Hypothalamus (tissue), 51 donors: ENCODE measurements at regions not wholly inside any gene's neighbourhood (a gene's known extent, or its start where the extent isn't known, plus 50 kb on each side); places are given as distances from the start of the nearest gene placed in this dataset.
A peak's percentile ranks its signal among the peaks of the same experiment; 100 is the strongest.

Experiments used
- DNase-seq, 51 donors: peaks; one replicate each; lab custom pipeline; 2025; lab: John Stamatoyannopoulos, UW

- no peak for DNase-seq
These were observed 950.3 kb downstream of the SORCS1 start for GRCh38 chr10:106214243-106214642.

GRCh38 chr10:106213493-106213892 is 951.0 kb downstream of the SORCS1 start:
- DNase-seq, result no peak

- DNase-seq, result no peak
These were observed 966.2 kb downstream of the SORCS1 start for GRCh38 chr10:106198275-106198674.

GRCh38 chr10:106189292-106189691 is 975.2 kb downstream of the SORCS1 start:
- peak in 4 of 51 donors; percentile 2 to 9 (median 3) for DNase-seq

- no peak for DNase-seq
These were observed 978.6 kb downstream of the SORCS1 start for GRCh38 chr10:106185951-106186350.

- no peak for DNase-seq
These were observed 981.5 kb downstream of the SORCS1 start for GRCh38 chr10:106183041-106183440.

GRCh38 chr10:106182542-106182941 is 982.0 kb downstream of the SORCS1 start:
- no peak for DNase-seq

GRCh38 chr10:106181501-106181900 is 983.0 kb downstream of the SORCS1 start:
- DNase-seq, result no peak

GRCh38 chr10:106179430-106179829 is 985.1 kb downstream of the SORCS1 start:
- DNase-seq, result no peak

GRCh38 chr10:106175760-106176377 is 988.6 kb downstream of the SORCS1 start:
- peak in 1 of 51 donors; percentile 18 for DNase-seq

- no peak for DNase-seq
These were observed 990.7 kb downstream of the SORCS1 start for GRCh38 chr10:106173838-106174237.

GRCh38 chr10:106169241-106169640 is 995.3 kb downstream of the SORCS1 start:
- DNase-seq, result no peak

- no peak for DNase-seq
These were observed 996.6 kb downstream of the SORCS1 start for GRCh38 chr10:106167946-106168345.

- no peak for DNase-seq
These were observed 1006.3 kb downstream of the SORCS1 start for GRCh38 chr10:106158241-106158640.

- no peak for DNase-seq
These were observed 1017.5 kb downstream of the SORCS1 start for GRCh38 chr10:106147021-106147420.

GRCh38 chr10:106139915-106140314 is 1024.6 kb downstream of the SORCS1 start:
- no peak for DNase-seq

GRCh38 chr10:106136175-106136574 is 1028.3 kb downstream of the SORCS1 start:
- DNase-seq, result no peak

- no peak for DNase-seq
These were observed 1030.0 kb downstream of the SORCS1 start for GRCh38 chr10:106134326-106135000.

GRCh38 chr10:106133451-106133850 is 1031.1 kb downstream of the SORCS1 start:
- DNase-seq, result no peak

GRCh38 chr10:106132956-106133355 is 1031.5 kb downstream of the SORCS1 start:
- DNase-seq, result no peak

GRCh38 chr10:106114656-106115186 is 1049.8 kb downstream of the SORCS1 start:
- DNase-seq, result no peak

- no peak for DNase-seq
These were observed 1053.3 kb downstream of the SORCS1 start for GRCh38 chr10:106111246-106111645.
